ENCODE measurements at regions not wholly inside any gene's neighbourhood (a gene's known extent, or its start where the extent isn't known, plus 50 kb on each side); places are given as distances from the start of the nearest gene placed in this dataset.

DNA sequence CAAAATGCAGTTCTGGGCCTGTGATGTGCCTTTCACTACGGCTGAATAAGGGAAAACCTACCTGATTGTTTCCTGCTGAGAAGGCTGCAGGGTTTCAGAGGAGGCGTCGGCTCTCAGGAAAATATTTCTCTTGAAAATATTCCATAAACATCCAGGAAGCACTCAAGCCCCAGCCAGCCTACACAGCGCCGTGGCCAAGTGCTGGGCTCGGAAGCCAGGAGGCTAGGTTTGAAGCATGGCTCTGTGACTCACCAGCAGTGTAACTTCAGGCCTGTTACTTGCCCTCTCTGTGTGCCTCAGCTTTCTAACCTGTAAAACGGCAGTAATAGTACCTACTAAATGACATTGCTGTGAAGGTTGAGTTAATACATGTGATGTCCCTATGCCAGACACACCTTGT lies 399.1 kb downstream of the GATA3 start:
- Histone ChIP-seq H3K27ac (ENCODE audit: low read depth in 1 of 2, low read length in 2 of 2) (no peak overlapping the region), H3K27me3 (ENCODE audit: control insufficient read depth in 1 of 2, insufficient read depth in 2 of 2, low read length in 2 of 2) (no peaks in the 10 kb centered on the region), H3K4me1 (ENCODE audit: insufficient read depth, low read length) (no peaks in the 10 kb centered on the region), H3K9me3 (ENCODE audit: control insufficient read depth in 1 of 2, insufficient read depth in 1 of 2, low read length in 2 of 2) (peaks cover 0 to 7% of the 10 kb centered on the region in 2 experiments), H3K4me3 (ENCODE audit: low read length) (no peak overlapping the region), H3K36me3 (ENCODE audit: insufficient read depth, low read length) (no peaks in the 10 kb centered on the region)
- no peak overlapping the region for H3K27ac Mint-ChIP-seq
- no peaks in the 10 kb centered on the region for H3K4me1 Mint-ChIP-seq (ENCODE audit: low read depth)
- no peak overlapping the region for H3K4me3 Mint-ChIP-seq
- intact Hi-C loops (cut with DNase I, micrococcal nuclease): no loop called here
- no peaks in the 10 kb centered on the region for H3K27me3 Mint-ChIP-seq
- no peaks in the 10 kb centered on the region for H3K36me3 Mint-ChIP-seq (ENCODE audit: low read depth)
- ChIA-PET CTCF (no interaction called here), POLR2A (no interaction called here)
- TF ChIP-seq, protein P1, sequence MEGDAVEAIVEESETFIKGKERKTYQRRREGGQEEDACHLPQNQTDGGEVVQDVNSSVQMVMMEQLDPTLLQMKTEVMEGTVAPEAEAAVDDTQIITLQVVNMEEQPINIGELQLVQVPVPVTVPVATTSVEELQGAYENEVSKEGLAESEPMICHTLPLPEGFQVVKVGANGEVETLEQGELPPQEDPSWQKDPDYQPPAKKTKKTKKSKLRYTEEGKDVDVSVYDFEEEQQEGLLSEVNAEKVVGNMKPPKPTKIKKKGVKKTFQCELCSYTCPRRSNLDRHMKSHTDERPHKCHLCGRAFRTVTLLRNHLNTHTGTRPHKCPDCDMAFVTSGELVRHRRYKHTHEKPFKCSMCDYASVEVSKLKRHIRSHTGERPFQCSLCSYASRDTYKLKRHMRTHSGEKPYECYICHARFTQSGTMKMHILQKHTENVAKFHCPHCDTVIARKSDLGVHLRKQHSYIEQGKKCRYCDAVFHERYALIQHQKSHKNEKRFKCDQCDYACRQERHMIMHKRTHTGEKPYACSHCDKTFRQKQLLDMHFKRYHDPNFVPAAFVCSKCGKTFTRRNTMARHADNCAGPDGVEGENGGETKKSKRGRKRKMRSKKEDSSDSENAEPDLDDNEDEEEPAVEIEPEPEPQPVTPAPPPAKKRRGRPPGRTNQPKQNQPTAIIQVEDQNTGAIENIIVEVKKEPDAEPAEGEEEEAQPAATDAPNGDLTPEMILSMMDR (IDR thresholded peaks at IDR 0.05): no peak
- DNase-seq (no peak), ATAC-seq (ENCODE audit: poor library complexity) (no peak)
- H3K9me3 Mint-ChIP-seq: no peaks in the 10 kb centered on the region

DNA sequence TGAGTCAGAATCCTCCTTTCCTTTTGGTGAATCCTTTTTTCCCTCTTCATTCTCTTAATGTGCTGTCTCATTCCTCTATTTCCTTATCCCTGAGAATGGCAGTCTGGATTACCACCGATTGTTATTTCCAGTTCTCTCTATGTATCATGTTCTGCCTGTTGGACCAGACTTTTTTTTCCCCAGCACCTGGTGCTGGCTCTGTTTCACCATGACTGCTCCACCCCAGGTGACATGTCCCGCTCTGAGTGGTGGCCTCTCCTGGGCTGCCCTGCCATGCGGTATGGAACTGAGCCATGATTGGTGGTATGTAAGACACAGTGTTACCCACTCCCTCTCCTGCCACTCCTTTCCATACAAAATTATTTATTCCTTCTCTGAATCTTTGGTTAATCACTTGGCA lies 399.9 kb downstream of the GATA3 start:
- TF ChIP-seq, protein P1 (IDR thresholded peaks at IDR 0.05): no peak
- ATAC-seq (ENCODE audit: poor library complexity) (no peak), DNase-seq (no peak)
- Mint-ChIP-seq H3K36me3 (ENCODE audit: low read depth) (no peaks in the 10 kb centered on the region), H3K4me1 (ENCODE audit: low read depth) (no peaks in the 10 kb centered on the region), H3K9me3 (peaks cover 2% of the 10 kb centered on the region), H3K27ac (no peak overlapping the region), H3K27me3 (no peaks in the 10 kb centered on the region), H3K4me3 (no peak overlapping the region)
- POLR2A ChIA-PET: no interaction called here
- no peaks in the 10 kb centered on the region for H3K36me3 ChIP-seq (ENCODE audit: insufficient read depth, low read length)
- peaks cover 0 to 7% of the 10 kb centered on the region in 2 experiments for H3K9me3 ChIP-seq (ENCODE audit: control insufficient read depth in 1 of 2, insufficient read depth in 1 of 2, low read length in 2 of 2)
- no peak overlapping the region for H3K27ac ChIP-seq (ENCODE audit: low read depth in 1 of 2, low read length in 2 of 2)
- H3K27me3 ChIP-seq (ENCODE audit: control insufficient read depth in 1 of 2, insufficient read depth in 2 of 2, low read length in 2 of 2): no peaks in the 10 kb centered on the region
- H3K4me1 ChIP-seq (ENCODE audit: insufficient read depth, low read length): no peaks in the 10 kb centered on the region
- CTCF ChIA-PET: no interaction called here
- intact Hi-C loops (cut with DNase I, micrococcal nuclease): no loop called here
- no peak overlapping the region for H3K4me3 ChIP-seq (ENCODE audit: low read length)

DNA sequence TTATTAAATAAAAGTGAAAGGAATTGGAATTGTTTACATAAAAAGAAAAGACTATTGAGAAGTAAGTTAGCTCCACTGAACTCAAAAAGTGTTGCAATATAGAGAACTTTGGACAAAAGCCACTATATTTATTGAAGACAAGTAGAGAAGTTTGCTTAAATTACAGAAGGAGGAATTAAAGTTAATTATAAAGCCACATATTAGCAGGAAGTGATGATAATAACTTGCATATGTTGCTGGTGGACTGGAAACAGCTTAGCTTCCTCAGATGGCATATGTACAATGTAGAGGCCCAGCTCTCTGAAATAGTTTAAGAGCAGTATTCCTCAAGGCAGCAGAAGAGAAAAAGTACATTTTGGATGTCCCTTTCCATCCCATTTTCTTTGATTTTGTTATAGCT lies 400.7 kb downstream of the GATA3 start:
- H3K36me3 Mint-ChIP-seq (ENCODE audit: low read depth): no peaks in the 10 kb centered on the region
- H3K27me3 ChIP-seq (ENCODE audit: control insufficient read depth in 1 of 2, insufficient read depth in 2 of 2, low read length in 2 of 2): no peaks in the 10 kb centered on the region
- TF ChIP-seq, protein P1 (IDR thresholded peaks at IDR 0.05): no peak
- H3K4me3 ChIP-seq (ENCODE audit: low read length): no peak overlapping the region
- no peaks in the 10 kb centered on the region for H3K4me1 ChIP-seq (ENCODE audit: insufficient read depth, low read length)
- no peak overlapping the region for H3K4me3 Mint-ChIP-seq
- peaks cover 0 to 7% of the 10 kb centered on the region in 2 experiments for H3K9me3 ChIP-seq (ENCODE audit: control insufficient read depth in 1 of 2, insufficient read depth in 1 of 2, low read length in 2 of 2)
- H3K27me3 Mint-ChIP-seq: no peaks in the 10 kb centered on the region
- no peaks in the 10 kb centered on the region for H3K36me3 ChIP-seq (ENCODE audit: insufficient read depth, low read length)
- no peaks in the 10 kb centered on the region for H3K4me1 Mint-ChIP-seq (ENCODE audit: low read depth)
- H3K27ac Mint-ChIP-seq: no peak overlapping the region
- CTCF ChIA-PET: no interaction called here
- ATAC-seq (ENCODE audit: poor library complexity) (no peak), DNase-seq (no peak)
- POLR2A ChIA-PET: no interaction called here
- no peak overlapping the region for H3K27ac ChIP-seq (ENCODE audit: low read depth in 1 of 2, low read length in 2 of 2)
- intact Hi-C loops (cut with DNase I, micrococcal nuclease): no loop called here
- peaks cover 2% of the 10 kb centered on the region for H3K9me3 Mint-ChIP-seq

All from CD4-positive, alpha-beta T cell (primary cell).